ENCODE measurements at regions not wholly inside any gene's neighbourhood (a gene's known extent, or its start where the extent isn't known, plus 50 kb on each side); places are given as distances from the start of the nearest gene placed in this dataset.

GRCh38 chr5:166709691-166710090 is 1581.8 kb upstream of the WWC1 start:
- no peak for TF ChIP-seq CTCF (IDR thresholded peaks at IDR 0.05 in 8 of 11, conservative IDR thresholded peaks at IDR 0.05 in 3 of 11)
- no peak for TF ChIP-seq POLR2AphosphoS5 (IDR thresholded peaks at IDR 0.05)
- no peak for TF ChIP-seq POLR2A (IDR thresholded peaks at IDR 0.05)
- 85 to 94% (median 91%) methylated on average over 1 of the region's 1 CpG for WGBS, 5 donors
- intact Hi-C loops (cut with DNase I; ENCODE audit: low total_unique reads) = no loop called here
- H3K27ac ChIP-seq = no peak overlapping the region
- no peak overlapping the region for H3K4me3 ChIP-seq
- DNase-seq = no peak
- H3K4me1 ChIP-seq = no peaks in the 10 kb centered on the region
- H3K36me3 ChIP-seq = no peaks in the 10 kb centered on the region
- H3K27me3 ChIP-seq (replicated peaks in 1 of 7) = no peaks in the 10 kb centered on the region
- peaks cover 0 to 23% (median 6%) of the 10 kb centered on the region in 8 donors for H3K9me3 ChIP-seq

DNA sequence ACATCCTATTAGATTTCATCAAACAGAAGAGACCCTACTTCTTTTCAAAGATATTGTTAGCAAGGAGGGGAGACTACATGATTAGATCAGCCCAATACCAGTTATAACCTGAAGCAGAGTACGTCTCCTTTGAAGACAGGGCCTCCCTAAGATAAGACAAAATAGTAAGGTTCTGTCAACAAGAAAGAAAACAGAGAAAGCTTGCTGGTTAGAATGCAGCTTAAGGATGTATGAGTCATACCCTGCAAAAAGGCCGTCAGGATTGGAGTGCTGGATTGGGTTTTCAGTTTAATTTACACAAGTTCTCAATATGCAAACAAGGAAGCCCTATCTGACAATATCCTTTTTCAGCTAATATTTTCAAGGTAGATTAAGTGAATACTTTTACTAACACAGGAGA is 1581.2 kb upstream of the WWC1 start:
- 63 to 78% (median 67%) methylated on average over 2 of the region's 2 CpGs for WGBS, 5 donors

DNA sequence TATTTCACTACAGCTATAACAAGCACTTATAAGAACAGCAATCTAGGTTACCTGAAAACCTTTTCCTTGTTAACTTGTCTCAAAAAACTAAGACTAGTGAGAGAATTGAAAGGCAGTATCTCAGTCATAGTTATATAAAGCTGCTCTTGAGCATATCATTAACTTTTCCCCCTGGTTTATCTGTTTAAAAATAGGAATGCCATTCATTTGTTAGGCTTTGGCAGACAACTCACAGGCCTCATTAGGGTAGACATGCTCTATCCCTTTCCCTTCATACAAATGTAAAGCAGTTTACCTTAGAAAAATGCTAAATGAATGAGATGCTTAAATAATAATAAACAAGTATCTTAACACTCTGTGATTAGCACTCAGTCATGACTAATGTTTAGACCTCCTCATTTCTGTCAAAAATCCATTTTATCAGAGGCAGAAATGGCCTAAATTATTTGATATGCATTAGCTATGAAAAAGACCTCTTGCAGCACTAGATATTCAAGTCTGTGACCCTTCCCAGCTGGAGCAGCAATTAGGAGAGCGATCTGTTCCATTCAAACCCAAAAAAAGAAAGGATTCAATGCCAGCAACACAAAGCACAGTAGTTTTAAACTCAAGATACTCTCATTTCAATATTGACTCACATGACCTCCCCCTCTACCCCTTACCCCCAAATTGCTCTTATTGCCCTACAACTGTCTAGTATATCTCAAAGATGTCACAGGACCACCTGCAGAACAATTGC is 1578.8 kb upstream of the WWC1 start:
- Histone ChIP-seq H3K27ac (no peak overlapping the region), H3K36me3 (no peaks in the 10 kb centered on the region), H3K9me3 (peaks cover 0 to 37% (median 8%) of the 10 kb centered on the region in 8 donors), H3K4me3 (no peak overlapping the region), H3K4me1 (no peaks in the 10 kb centered on the region), H3K27me3 (replicated peaks in 1 of 7) (no peaks in the 10 kb centered on the region)
- TF ChIP-seq CTCF (IDR thresholded peaks at IDR 0.05 in 8 of 11, conservative IDR thresholded peaks at IDR 0.05 in 3 of 11) = no peak
- no peak for TF ChIP-seq POLR2AphosphoS5 (IDR thresholded peaks at IDR 0.05)
- TF ChIP-seq POLR2A (IDR thresholded peaks at IDR 0.05) = no peak
- no peak for DNase-seq
- intact Hi-C loops (cut with DNase I; ENCODE audit: low total_unique reads) = no loop called here
- WGBS, 5 donors = 54 to 68% (median 60%) methylated on average over 1 of the region's 1 CpG

More for the DNA sequence above, 1581.2 kb upstream of the WWC1 start:
- Histone ChIP-seq H3K4me1 (no peaks in the 10 kb centered on the region), H3K4me3 (no peak overlapping the region), H3K9me3 (peaks cover 0 to 24% (median 6%) of the 10 kb centered on the region in 8 donors), H3K27ac (no peak overlapping the region), H3K27me3 (replicated peaks in 1 of 7) (no peaks in the 10 kb centered on the region), H3K36me3 (no peaks in the 10 kb centered on the region)
- no peak for TF ChIP-seq POLR2AphosphoS5 (IDR thresholded peaks at IDR 0.05)
- no peak for TF ChIP-seq CTCF (IDR thresholded peaks at IDR 0.05 in 8 of 11, conservative IDR thresholded peaks at IDR 0.05 in 3 of 11)
- no peak for DNase-seq
- intact Hi-C loops (cut with DNase I; ENCODE audit: low total_unique reads) = no loop called here

- 70 to 82% (median 79%) methylated on average over 8 of the region's 8 CpGs for WGBS, 5 donors
Observed at GRCh38 chr5:166713295-166713694, 1578.2 kb upstream of the WWC1 start.

More at GRCh38 chr5:166713295-166713694, 1578.2 kb upstream of the WWC1 start:
- TF ChIP-seq POLR2AphosphoS5 (IDR thresholded peaks at IDR 0.05) (no peak), POLR2A (IDR thresholded peaks at IDR 0.05) (no peak), CTCF (IDR thresholded peaks at IDR 0.05 in 8 of 11, conservative IDR thresholded peaks at IDR 0.05 in 3 of 11) (no peak)
- H3K4me1 ChIP-seq = no peaks in the 10 kb centered on the region
- H3K27me3 ChIP-seq (replicated peaks in 1 of 7) = no peaks in the 10 kb centered on the region
- H3K4me3 ChIP-seq = no peak overlapping the region
- no peaks in the 10 kb centered on the region for H3K36me3 ChIP-seq
- intact Hi-C loops (cut with DNase I; ENCODE audit: low total_unique reads) = no loop called here
- no peak overlapping the region for H3K27ac ChIP-seq
- DNase-seq = no peak
- peaks cover 0 to 37% (median 6%) of the 10 kb centered on the region in 8 donors for H3K9me3 ChIP-seq
